ENCODE measurements at regions not wholly inside any gene's neighbourhood (a gene's known extent, or its start where the extent isn't known, plus 50 kb on each side); places are given as distances from the start of the nearest gene placed in this dataset.

DNA sequence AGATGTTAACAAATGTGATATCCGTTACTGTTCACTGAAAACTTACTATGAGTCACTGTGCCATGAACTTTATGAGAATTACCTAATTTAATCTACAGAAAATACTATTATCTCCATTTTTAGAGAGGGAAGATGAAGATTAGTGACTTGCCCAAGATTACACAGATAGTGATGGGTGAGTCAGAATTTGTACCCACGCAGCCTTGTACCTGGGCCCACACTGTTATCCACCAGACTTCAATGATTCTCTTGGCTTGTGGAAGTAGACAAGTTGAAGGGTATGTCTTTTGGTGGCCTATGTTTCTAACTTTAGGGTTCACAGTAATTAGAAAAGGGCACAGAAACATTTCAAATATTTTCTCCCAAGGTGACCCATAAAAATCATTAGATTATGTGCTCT is 472.5 kb upstream of the NR3C2 start:
- no peak for TF ChIP-seq CTCF (IDR thresholded peaks at IDR 0.05)

DNA sequence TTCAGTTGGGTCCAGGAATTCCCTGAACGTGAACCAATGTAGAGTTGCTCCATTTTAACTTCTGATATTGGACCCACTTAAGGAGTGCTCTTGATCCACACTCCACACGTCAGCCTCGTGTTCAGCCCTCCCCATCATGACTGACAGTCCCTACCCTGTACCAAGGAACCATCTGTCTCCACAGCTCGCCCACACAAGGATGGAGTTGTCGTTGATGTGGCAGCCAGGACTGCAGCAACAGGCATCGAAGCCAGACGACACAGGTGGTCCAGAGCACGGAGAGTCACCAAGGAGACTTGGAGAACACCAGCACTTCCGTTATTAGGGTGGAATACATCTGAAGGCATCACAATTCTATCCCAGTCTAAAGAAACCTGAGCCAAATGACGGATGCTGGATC is 472.1 kb upstream of the NR3C2 start:
- TF ChIP-seq CTCF (IDR thresholded peaks at IDR 0.05), result no peak

- no peak for TF ChIP-seq CTCF (IDR thresholded peaks at IDR 0.05)
Measured at GRCh38 chr4:148903388-148903787, 461.2 kb upstream of the NR3C2 start.

DNA sequence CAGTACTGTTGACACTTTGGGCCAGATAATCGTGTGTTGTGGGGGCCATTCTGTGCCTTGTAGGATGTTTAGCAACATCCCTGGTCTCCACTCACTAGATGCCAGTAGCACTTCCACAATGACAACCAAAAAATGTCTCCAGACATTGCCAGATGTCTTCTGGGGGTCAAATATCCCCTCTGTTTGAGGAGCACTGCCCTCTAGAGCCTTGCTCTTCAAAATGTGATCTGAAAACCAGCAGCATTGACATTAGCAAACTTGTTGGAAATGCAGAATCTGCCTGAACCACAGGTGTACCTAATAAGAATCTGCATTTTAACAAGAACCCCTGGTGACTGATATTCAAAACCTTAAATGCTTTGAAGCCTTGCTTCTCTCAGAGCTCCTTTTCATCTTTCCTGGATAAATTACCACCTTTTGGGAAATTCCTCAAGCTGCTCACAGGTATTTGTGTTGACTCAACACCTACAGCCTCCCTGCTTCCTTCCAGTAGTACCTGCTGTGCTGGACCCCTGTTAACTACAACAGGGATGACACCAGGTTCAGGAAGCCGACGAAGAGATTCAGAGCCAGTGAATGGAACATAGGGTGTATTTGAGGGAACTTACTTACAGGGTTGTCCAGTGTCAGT is 459.0 kb upstream of the NR3C2 start:
- TF ChIP-seq CTCF (IDR thresholded peaks at IDR 0.05), result no peak

- TF ChIP-seq CTCF (IDR thresholded peaks at IDR 0.05), result no peak
Measured at GRCh38 chr4:148893095-148893494, 450.9 kb upstream of the NR3C2 start.

DNA sequence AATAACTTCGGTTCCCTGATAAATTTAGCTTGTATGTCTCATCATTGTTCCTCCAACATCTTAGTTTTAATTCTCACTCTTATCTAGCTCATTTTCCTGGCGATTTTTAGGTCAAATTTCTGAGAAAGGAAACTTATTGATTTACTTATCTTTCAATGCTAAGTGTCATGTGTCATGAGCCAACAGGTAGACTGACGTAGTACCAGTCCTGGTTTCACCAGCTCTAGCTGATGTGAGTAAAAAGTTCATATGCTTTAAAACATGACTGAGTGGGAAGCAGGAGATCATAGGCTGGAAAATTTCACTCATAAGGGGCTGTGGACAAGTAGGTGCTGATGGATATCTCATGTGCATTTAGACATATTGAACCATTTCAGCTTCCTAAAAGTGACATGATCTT is 441.7 kb upstream of the NR3C2 start:
- TF ChIP-seq CTCF (IDR thresholded peaks at IDR 0.05), result no peak

DNA sequence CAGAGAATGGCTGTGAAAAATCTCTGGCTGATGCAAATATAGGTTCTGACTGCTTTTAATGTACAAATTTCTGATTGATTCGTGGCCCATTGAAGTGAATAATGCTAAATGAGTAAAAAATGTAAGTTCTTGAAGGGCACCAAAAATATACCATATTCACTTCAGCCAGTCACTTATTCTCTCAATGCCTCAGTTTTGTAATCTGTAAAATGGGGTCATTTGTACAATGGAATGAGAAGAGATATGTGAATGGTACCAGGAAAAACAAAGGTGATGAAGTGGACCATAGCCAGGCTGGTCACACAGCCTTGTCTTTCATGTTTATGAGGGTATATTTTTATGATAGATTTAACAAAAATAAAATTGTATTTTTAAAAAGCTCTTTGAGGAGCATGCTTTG is 441.2 kb upstream of the NR3C2 start:
- no peak for TF ChIP-seq CTCF (IDR thresholded peaks at IDR 0.05)

All from LNCAP (cell line).